ENCODE measurements at regions not wholly inside any gene's neighbourhood (a gene's known extent, or its start where the extent isn't known, plus 50 kb on each side); places are given as distances from the start of the nearest gene placed in this dataset.

- no peak for TF ChIP-seq CTCF (IDR thresholded peaks at IDR 0.05)
- no peak for TF ChIP-seq EP300 (IDR thresholded peaks at IDR 0.05)
- TF ChIP-seq POLR2A (IDR thresholded peaks at IDR 0.05), result no peak
- TF ChIP-seq POLR2AphosphoS5 (IDR thresholded peaks at IDR 0.05), result no peak
Observed at GRCh38 chr18:39425172-39425850, 1859.7 kb upstream of the CELF4 start.
